22Rv1 (cell line): ENCODE measurements at regions not wholly inside any gene's neighbourhood (a gene's known extent, or its start where the extent isn't known, plus 50 kb on each side); places are given as distances from the start of the nearest gene placed in this dataset.

Source experiments
- CTCF ChIP-seq: fragments of 450-650 bp; IDR thresholded peaks from 2 replicates; pipeline ENCODE4 v1.5.1; 2017; ENCODE audit warnings: mild to moderate bottlenecking
- ZFX ChIP-seq: fragments of 450-650 bp; IDR thresholded peaks from 2 replicates; pipeline ENCODE4 v1.6.1; 2017; ENCODE audit warnings: antibody characterized with exemption, borderline replicate concordance

- no peak for TF ChIP-seq CTCF
- no peak for TF ChIP-seq ZFX
Observed at GRCh38 chrX:131392666-131393065, 103.6 kb upstream of the IGSF1 start.
